Mesenchymal stem cell (in vitro differentiated cells and primary cell): ENCODE measurements at regions not wholly inside any gene's neighbourhood (a gene's known extent, or its start where the extent isn't known, plus 50 kb on each side); places are given as distances from the start of the nearest gene placed in this dataset.

Source experiments
- DNase-seq: peaks from one replicate; pipeline ENCODE4 v3.0.0-alpha.2; 2013
- H2AFZ ChIP-seq: one replicate; pipeline ENCODE4 v1.6.1; 2013; ENCODE audit warnings: low read depth, mild to moderate bottlenecking, control low read depth, inconsistent platforms, low read length, moderate library complexity
- H2AK5ac ChIP-seq: 2 replicates; pipeline ENCODE4 v1.6.1; 2013; ENCODE audit warnings: low read length, moderate library complexity, mild to moderate bottlenecking, inconsistent platforms; ENCODE audit not compliant: severe bottlenecking
- H2BK120ac ChIP-seq: one replicate; pipeline ENCODE4 v1.6.1; 2013; ENCODE audit warnings: low read depth, mild to moderate bottlenecking, inconsistent platforms, low read length, moderate library complexity
- H2BK12ac ChIP-seq, 2 experiments: one replicate each; pipeline ENCODE4 v1.6.1; 2013; ENCODE audit warnings: inconsistent platforms in 2 of 2, low read length in 2 of 2, mild to moderate bottlenecking in 2 of 2, moderate library complexity in 2 of 2, control low read depth in 1 of 2
- H2BK15ac ChIP-seq: one replicate; pipeline ENCODE4 v1.6.1; 2013; ENCODE audit warnings: mild to moderate bottlenecking, low read depth, inconsistent platforms; ENCODE audit not compliant: poor library complexity, severe bottlenecking
- H2BK5ac ChIP-seq: 2 replicates; pipeline ENCODE4 v1.6.1; 2013; ENCODE audit warnings: low read depth, mild to moderate bottlenecking, low read length, control low read depth, inconsistent platforms; ENCODE audit not compliant: poor library complexity, severe bottlenecking
- H3K14ac ChIP-seq, 2 experiments: one replicate each; pipeline ENCODE4 v1.6.1; 2013; ENCODE audit warnings: inconsistent platforms in 2 of 2, low read length in 2 of 2, control low read depth in 1 of 2, mild to moderate bottlenecking in 1 of 2, moderate library complexity in 1 of 2
- H3K18ac ChIP-seq, 2 experiments: one replicate each; pipeline ENCODE4 v1.6.1; 2013; ENCODE audit warnings: inconsistent platforms in 2 of 2, low read length in 2 of 2, control low read depth in 1 of 2, low read depth in 1 of 2, mild to moderate bottlenecking in 1 of 2
- H3K23ac ChIP-seq, 2 experiments: one replicate each; pipeline ENCODE4 v1.6.1; 2013; ENCODE audit warnings: inconsistent platforms in 2 of 2, low read length in 2 of 2, mild to moderate bottlenecking in 2 of 2, moderate library complexity in 2 of 2, control low read depth in 1 of 2
- H3K27ac ChIP-seq: 2 replicates; pipeline ENCODE4 v1.5.1; 2013; ENCODE audit warnings: mild to moderate bottlenecking, moderate library complexity, low read length, control low read depth, inconsistent platforms; ENCODE audit not compliant: poor library complexity, severe bottlenecking
- H3K27me3 ChIP-seq, 2 experiments: 2 replicates each; pipeline versions ENCODE4 v1.6.1 to v1.7.0; 2013; ENCODE audit warnings: low read length in 2 of 2, mild to moderate bottlenecking in 2 of 2, moderate library complexity in 2 of 2, control low read depth in 1 of 2, inconsistent platforms in 1 of 2; ENCODE audit not compliant: control insufficient read depth in 1 of 2, insufficient read depth in 1 of 2
- H3K36me3 ChIP-seq, 2 experiments: 2 replicates each; pipeline versions ENCODE4 v1.6.1 to v1.7.0; 2013; ENCODE audit warnings: low read length in 2 of 2, control low read depth in 1 of 2, inconsistent platforms in 1 of 2, low read depth in 1 of 2, mild to moderate bottlenecking in 1 of 2; ENCODE audit not compliant: insufficient read depth in 2 of 2, control insufficient read depth in 1 of 2
- H3K4ac ChIP-seq, 2 experiments: one replicate each; pipeline ENCODE4 v1.6.1; 2013; ENCODE audit warnings: inconsistent platforms in 2 of 2, low read length in 2 of 2, mild to moderate bottlenecking in 2 of 2, moderate library complexity in 2 of 2, control low read depth in 1 of 2, low read depth in 1 of 2
- H3K4me1 ChIP-seq: 2 replicates; pipeline ENCODE4 v1.6.1; 2013; ENCODE audit warnings: low read depth, low read length, control low read depth; ENCODE audit not compliant: control insufficient read depth, insufficient read depth
- H3K4me2 ChIP-seq: 2 replicates; pipeline ENCODE4 v1.6.1; 2013; ENCODE audit warnings: low read length, mild to moderate bottlenecking, inconsistent platforms; ENCODE audit not compliant: poor library complexity, severe bottlenecking
- H3K4me3 ChIP-seq, 2 experiments: 2 replicates each; pipeline versions ENCODE4 v1.5.1 to v1.7.0; 2013; ENCODE audit warnings: low read length in 2 of 2, mild to moderate bottlenecking in 2 of 2, control low read depth in 1 of 2, low read depth in 1 of 2; ENCODE audit not compliant: insufficient read depth in 1 of 2
- H3K79me1 ChIP-seq: replicated peaks from 2 replicates; pipeline ENCODE4 v1.6.1; 2013; ENCODE audit warnings: mild to moderate bottlenecking, control low read depth, low read length, inconsistent platforms; ENCODE audit not compliant: poor library complexity, severe bottlenecking
- H3K9ac ChIP-seq: 2 replicates; pipeline ENCODE4 v1.7.0; 2013; ENCODE audit warnings: mild to moderate bottlenecking, low read length, moderate library complexity
- H3K9me3 ChIP-seq: 2 replicates; pipeline ENCODE4 v1.7.0; 2013; ENCODE audit warnings: mild to moderate bottlenecking, low read length; ENCODE audit not compliant: control insufficient read depth
- H4K8ac ChIP-seq: one replicate; pipeline ENCODE4 v1.6.1; 2013; ENCODE audit warnings: inconsistent platforms, mild to moderate bottlenecking, low read length, moderate library complexity
- H4K91ac ChIP-seq: one replicate; pipeline ENCODE4 v1.6.1; 2013; ENCODE audit warnings: mild to moderate bottlenecking, low read length, inconsistent platforms
- WGBS: methylation state at CpG from one replicate; pipeline ENCODE4 v1.1.7; 2013; ENCODE audit warnings: mixed read lengths; 5-methylcytosine and 5-hydroxymethylcytosine counted together

- Histone ChIP-seq H2BK5ac (no peak overlapping the region), H2AFZ (no peak overlapping the region), H3K27me3 (no peaks in the 10 kb centered on the region), H3K79me1 (no peaks in the 10 kb centered on the region), H2AK5ac (no peak overlapping the region), H3K14ac (no peak overlapping the region), H4K8ac (no peak overlapping the region), H3K9me3 (peaks cover 42% of the 10 kb centered on the region), H3K18ac (no peak overlapping the region), H4K91ac (no peak overlapping the region), H3K27ac (no peak overlapping the region), H3K23ac (no peak overlapping the region), H2BK12ac (no peak overlapping the region), H2BK120ac (no peak overlapping the region), H3K4me2 (no peak overlapping the region), H3K4me1 (no peaks in the 10 kb centered on the region), H3K36me3 (no peaks in the 10 kb centered on the region), H3K4me3 (no peak overlapping the region), H3K9ac (no peak overlapping the region), H3K4ac (no peak overlapping the region), H2BK15ac (no peak overlapping the region)
- WGBS: 62% methylated on average over 3 of the region's 4 CpGs
- DNase-seq: no peak
Measured at GRCh38 chr3:83926291-83926690, 1032.5 kb upstream of the CADM2 start.

- no peaks in the 10 kb centered on the region for H3K27me3 ChIP-seq
- no peak overlapping the region for H3K9ac ChIP-seq
- no peak overlapping the region for H2AFZ ChIP-seq
- WGBS: 14% methylated on average over 2 of the region's 3 CpGs
- no peak overlapping the region for H3K23ac ChIP-seq
- DNase-seq: no peak
- H3K18ac ChIP-seq: no peak overlapping the region
- H3K36me3 ChIP-seq: no peaks in the 10 kb centered on the region
- H3K9me3 ChIP-seq: peaks cover 43% of the 10 kb centered on the region
- H4K91ac ChIP-seq: no peak overlapping the region
- no peak overlapping the region for H3K14ac ChIP-seq
- H3K4me3 ChIP-seq: no peak overlapping the region
- no peaks in the 10 kb centered on the region for H3K4me1 ChIP-seq
- H2BK12ac ChIP-seq: no peak overlapping the region
- no peak overlapping the region for H2AK5ac ChIP-seq
- H2BK5ac ChIP-seq: no peak overlapping the region
- no peak overlapping the region for H2BK15ac ChIP-seq
- no peaks in the 10 kb centered on the region for H3K79me1 ChIP-seq
- no peak overlapping the region for H4K8ac ChIP-seq
- no peak overlapping the region for H3K4ac ChIP-seq
- no peak overlapping the region for H3K4me2 ChIP-seq
- no peak overlapping the region for H2BK120ac ChIP-seq
- H3K27ac ChIP-seq: no peak overlapping the region
Measured at GRCh38 chr3:83928391-83928790, 1030.4 kb upstream of the CADM2 start.

- Histone ChIP-seq H3K4me2 (no peak overlapping the region), H3K27ac (no peak overlapping the region), H2BK12ac (no peak overlapping the region), H3K23ac (no peak overlapping the region), H4K8ac (no peak overlapping the region), H3K79me1 (no peaks in the 10 kb centered on the region), H3K4me3 (peak overlapping the region in 1 of 2 experiments; percentile 18), H3K36me3 (no peaks in the 10 kb centered on the region), H3K9me3 (peaks cover 48% of the 10 kb centered on the region), H4K91ac (no peak overlapping the region), H2AK5ac (no peak overlapping the region), H3K4me1 (no peaks in the 10 kb centered on the region), H3K4ac (no peak overlapping the region), H2BK5ac (no peak overlapping the region), H2BK15ac (no peak overlapping the region), H3K27me3 (no peaks in the 10 kb centered on the region), H3K18ac (no peak overlapping the region), H2BK120ac (no peak overlapping the region), H2AFZ (no peak overlapping the region), H3K14ac (no peak overlapping the region), H3K9ac (no peak overlapping the region)
- WGBS: 44% methylated on average over 2 of the region's 2 CpGs
- DNase-seq: no peak
Measured at GRCh38 chr3:83928903-83929302, 1029.9 kb upstream of the CADM2 start.

GRCh38 chr3:83934192-83935021, 1024.4 kb upstream of the CADM2 start:
- Histone ChIP-seq H3K14ac (no peak overlapping the region), H2AK5ac (no peak overlapping the region), H3K27me3 (no peaks in the 10 kb centered on the region), H3K4ac (peak overlapping the region in 1 of 2 experiments; percentile 26), H2BK12ac (no peak overlapping the region), H2AFZ (no peak overlapping the region), H3K9me3 (peaks cover 38% of the 10 kb centered on the region), H3K4me2 (no peak overlapping the region), H3K9ac (no peak overlapping the region), H2BK15ac (no peak overlapping the region), H3K23ac (no peak overlapping the region), H4K91ac (no peak overlapping the region), H3K36me3 (no peaks in the 10 kb centered on the region), H3K18ac (no peak overlapping the region), H3K79me1 (no peaks in the 10 kb centered on the region), H4K8ac (no peak overlapping the region), H3K4me1 (no peaks in the 10 kb centered on the region), H2BK5ac (no peak overlapping the region), H3K27ac (peak overlapping the region; percentile 55), H3K4me3 (no peak overlapping the region), H2BK120ac (no peak overlapping the region)
- WGBS: 71% methylated on average over 4 of the region's 4 CpGs
- DNase-seq: no peak
